T1000 (cell line): ENCODE measurements at regions not wholly inside any gene's neighbourhood (a gene's known extent, or its start where the extent isn't known, plus 50 kb on each side); places are given as distances from the start of the nearest gene placed in this dataset.
"Not testable (repeated sequence)": the region's sequence is repeated elsewhere in the genome, so short reads cannot be mapped to it uniquely, and the experiment has no call there.

ENCODE experiments used
- DNase-seq: peaks from one replicate; lab custom pipeline; 2025; ENCODE audit warnings: mixed read lengths; lab: John Stamatoyannopoulos, UW

DNA sequence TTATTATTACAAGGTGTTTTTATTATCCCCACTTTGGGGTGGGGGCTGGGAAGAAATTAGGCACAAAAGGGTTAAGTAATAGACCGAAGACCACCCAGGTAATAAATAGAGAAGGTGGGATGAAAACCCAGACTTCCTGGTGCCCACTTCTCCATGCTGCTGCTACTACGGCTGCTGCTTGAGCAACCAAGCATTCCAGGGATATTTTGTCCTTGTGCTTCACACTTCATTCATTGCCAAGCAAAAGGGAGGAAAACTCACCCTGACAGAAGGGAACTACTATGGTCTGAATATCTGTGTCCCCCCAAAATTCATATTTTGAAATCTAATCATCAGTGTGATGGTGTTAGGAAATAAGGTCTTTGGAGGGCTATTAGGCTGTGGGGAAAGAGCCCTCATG lies 470.9 kb upstream of the API5 start:
- no peak for DNase-seq

DNA sequence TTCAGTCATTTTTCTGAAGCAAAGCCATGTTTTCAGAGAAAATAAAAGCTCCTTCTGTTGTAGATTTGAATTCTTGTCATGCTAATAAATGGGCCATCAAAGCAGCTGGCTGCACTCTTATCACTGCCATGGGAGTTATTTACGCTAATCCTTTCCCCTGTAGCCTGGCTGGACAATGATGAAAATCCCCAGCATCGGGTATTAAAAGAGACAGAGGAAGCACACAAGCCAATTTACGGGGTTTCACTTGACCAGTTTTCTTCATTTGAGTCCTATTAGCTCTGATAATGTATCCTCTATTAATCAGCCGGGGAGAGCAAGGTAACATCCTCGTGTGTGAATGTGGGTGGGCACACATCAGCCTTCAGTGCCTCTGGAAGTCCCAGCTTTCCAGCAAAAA lies 470.2 kb upstream of the API5 start:
- no peak for DNase-seq

DNA sequence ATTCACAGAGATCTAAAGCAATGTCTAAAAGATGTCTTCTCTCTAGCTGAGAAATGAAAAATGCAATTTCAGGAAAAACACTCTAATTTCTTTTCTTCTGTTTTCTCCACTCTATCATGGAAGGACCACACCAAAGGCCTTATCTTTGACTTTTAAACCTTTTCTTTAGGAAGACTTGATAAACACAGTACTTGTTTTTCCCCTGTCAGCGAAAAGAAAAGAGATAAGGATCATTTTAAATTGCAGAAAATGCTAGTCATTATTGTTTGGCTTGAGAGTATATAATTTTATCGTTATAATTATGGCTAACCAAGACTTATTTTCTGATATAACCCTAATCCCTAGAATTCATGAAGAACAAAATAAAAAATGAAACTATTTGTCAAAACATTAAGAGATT lies 462.4 kb upstream of the API5 start:
- no peak for DNase-seq

DNA sequence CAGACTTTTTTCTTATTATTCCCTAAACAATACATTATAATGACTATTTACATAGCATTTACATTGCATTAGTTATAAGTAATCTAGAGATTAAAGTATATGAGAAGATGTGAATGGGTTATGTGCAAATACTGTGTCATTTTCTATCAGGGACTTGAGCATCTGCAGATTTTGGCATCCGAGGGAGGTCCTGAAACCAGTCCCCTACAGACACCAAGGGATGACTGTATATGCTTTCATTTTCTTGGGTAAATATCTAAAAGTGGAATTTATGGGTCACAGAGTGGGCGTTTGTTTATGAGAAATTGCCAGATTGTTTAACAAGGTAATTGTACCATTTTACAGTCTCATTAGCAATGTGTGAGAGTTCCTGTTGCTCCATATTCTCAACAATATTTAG lies 454.5 kb upstream of the API5 start:
- DNase-seq = no peak

DNA sequence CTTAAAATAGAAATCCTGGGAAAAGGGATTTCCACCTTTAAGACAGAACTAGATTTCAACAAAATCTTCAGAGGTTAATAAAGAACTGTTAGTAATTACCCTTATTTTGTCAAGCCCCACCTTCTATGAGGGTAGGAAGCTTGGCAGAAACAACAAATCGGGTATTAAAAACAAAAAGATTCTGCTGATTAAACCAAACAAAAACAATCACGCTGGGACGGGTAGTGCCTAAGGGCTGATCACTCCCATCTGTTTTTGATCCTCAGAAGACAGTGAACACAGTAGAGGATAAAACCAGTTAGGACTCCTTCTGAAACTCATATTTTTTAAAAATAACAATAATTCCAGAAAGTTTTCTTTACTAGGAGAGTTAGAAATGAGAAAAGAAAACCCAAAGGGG lies 441.3 kb upstream of the API5 start:
- no peak for DNase-seq

DNA sequence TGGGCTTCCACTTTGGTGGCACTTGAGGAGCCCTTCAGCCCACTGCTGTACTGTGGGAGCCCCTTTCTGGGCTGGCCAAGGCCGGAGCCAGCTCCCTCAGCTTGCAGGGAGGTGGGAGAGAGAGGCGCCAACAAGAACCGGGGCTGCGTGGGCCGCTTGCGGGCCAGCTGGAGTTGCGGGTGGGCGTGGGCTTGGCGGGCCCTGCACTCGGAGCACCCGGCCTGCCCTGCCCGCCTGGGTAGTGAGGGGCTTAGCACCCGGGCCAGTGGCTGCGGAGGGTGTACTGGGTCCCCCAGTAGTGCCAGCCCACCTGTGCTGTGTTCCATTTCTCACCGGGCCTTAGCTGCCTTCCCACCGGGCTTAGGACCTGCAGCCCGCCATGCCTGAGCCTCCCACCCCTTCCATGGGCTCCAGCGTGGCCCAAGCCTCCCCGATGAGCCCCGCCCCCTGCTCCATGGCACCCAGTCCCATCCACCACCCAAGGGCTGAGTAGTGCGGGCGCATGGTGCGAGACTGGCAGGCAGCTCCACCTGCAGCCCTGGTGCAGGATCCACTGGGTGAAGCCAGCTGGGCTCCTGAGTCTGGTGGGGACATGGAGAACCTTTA lies 437.9 kb upstream of the API5 start:
- DNase-seq = not testable (repeated sequence)

DNA sequence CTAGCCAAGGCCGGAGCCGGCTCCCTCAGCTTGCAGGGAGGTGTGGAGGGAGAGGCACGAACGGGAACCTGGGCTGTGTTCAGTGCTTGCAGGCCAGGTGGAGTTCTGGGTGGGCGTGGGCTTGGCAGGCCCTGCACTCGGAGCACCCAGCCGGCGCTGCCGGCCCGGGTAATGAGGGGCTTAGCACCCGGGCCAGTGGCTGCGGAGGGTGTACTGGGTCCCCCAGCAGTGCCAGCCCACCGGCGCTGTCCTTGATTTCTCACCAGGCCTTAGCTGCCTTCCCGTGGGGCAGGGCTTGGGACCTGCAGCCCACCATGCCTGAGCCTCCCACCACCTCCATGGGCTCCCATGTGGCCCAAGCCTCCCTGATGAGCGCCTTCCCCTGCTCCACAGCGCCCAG lies 430.5 kb upstream of the API5 start:
- not testable (repeated sequence) for DNase-seq

DNA sequence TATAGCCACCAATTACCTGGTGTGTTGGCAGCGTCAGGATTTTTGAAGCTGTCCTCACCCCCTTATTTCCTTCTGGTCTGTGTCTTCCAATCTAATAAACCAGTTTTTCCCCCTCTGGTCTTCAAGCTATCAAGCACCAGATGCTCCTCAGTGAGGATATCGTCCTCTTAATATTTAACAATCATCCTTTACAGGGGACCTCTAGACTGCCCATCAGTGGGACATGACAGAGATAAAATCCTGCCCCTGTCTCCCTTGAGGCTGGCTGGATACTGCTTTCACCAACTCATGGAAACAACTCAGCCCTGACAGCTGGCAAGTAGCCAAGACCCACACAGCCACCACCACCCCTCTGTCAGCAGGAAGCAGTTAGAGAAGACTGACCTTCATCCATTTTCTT lies 421.0 kb upstream of the API5 start:
- DNase-seq = no peak

DNA sequence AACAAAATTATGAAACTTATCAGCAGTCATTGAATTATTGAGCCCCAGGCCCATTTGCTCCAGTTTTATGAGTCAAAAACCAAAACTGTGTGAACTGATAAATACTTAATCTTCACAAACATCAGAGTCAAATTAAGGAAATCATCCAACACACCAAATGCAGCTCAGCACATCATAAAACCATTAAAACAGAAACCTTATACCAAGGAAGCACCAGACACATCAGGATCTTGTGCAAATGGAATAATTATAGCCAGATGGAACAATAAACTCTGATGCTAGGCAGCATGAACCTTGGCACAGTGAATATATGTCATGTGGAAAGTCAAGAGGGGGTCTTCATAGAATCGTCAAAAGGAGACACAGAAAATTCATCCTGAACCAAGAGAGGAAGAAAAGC lies 410.7 kb upstream of the API5 start:
- DNase-seq = no peak

DNA sequence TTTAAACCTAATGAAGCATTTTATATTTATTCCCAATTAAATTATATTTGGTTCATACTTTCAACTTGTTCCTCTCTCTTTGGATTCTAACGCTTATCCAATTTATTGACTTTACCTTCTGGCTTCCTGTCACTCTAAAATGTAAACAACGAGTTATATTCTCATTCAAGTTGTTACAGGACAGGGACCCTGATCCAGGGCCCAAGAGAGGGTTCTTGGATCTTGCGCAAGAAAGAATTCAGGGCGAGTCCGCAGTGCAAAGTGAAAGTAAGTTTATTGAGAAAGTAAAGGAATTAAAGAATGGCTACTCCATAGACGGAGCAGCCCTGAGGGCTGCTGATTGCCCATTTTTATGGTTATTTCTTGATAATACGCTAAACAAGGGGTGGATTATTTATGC lies 405.6 kb upstream of the API5 start:
- no peak for DNase-seq

DNA sequence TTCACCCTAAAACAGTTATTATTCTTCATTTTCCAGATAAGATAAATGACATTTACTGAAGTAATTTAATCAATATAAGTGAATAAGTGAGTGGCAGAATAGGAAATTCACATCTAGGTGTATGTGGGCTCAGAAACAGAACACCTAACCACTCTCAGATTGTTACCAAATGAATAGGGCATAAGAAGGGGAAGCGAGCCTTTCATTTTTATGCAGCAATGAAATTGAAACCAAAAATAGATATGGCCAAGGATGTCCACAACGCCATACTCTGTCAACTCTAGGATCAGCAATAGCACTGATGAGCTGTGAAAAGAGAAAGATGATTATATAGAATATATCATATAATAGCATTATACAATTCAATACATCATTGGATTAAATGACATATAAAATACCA lies 398.1 kb upstream of the API5 start:
- DNase-seq = no peak

DNA sequence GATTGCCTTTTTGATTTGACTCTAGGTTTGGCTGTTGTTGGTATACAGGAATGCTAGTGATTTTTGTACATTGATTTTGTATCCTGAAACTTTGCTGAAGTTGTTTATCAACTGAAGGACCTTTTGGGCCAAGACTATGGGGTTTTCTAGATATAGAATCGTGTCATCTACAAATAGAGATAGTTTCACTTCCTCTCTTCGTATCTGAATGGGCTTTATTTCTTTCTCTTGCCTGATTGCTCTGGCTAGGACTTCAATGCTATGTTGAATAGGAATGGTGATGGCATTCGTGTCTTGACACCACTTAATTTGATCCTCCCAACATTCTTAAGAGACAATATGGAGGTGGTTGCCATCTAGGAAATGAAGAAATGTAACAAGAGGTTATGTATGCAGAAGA lies 388.1 kb upstream of the API5 start:
- no peak for DNase-seq

DNA sequence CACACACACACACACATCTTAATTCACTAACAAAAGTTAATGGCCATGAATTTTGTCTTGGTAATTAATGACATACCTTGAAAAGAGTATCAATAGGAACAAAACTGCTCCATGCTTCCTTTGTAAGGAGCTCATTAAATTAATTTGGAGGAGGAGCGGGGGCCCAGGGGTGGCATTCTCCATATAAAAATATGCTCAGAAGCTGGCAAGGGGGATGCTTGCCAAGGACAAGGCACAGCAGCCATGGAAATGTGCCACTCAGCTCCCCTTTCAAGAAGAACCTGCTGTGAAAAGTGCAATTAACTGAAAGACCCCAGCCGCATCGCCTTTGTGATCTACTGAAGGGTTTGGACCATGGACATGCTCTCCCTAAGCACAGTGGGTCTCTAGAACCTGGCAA lies 385.9 kb upstream of the API5 start:
- DNase-seq = no peak

DNA sequence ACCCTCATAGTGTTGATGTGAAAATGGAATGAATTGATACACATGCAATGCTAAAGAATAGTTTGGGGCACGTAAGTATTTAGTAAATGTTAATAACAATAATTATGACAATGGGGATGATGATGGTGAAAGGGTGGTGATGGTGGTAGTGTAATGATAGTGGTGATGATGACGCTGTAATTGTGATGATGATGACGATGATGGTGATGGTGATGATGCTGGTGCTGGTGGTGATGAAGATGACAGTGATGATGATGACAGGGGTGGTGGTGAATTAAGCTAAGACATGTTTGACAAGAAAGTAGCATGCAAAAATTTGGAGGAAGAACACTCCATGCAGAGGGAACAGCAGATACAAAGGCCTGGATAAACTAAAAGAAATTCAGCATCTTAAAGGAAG lies 364.4 kb upstream of the API5 start:
- no peak for DNase-seq

DNA sequence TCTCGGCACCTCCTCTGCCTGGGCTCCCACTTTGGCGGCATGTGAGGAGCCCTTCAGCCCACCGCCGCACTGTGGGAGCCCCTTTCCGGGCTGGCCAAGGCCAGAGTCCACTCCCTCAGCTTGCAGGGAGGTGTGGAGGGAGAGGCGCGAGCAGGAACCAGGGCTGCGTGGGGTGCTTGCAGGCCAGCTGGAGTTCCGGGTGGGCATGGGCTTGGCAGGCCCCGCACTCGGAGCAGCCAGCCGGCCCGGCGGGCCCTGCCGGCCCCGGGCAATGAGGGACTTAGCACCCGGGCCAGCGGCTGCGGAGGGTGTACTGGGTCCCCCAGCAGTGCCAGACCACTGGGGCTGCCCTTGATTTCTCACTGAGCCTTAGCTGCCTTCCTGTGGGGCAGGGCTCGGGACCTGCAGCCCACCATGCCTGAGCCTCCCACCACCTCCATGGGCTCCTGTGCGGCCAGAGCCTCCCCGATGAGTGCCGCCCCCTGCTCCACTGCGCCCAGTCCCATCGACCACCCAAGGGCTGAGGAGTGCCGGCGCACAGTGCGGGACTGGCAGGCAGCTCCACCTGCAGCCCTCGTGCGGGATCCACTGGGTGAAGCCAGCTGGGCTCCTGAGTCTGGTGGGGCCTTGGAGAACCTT lies 361.9 kb upstream of the API5 start:
- not testable (repeated sequence) for DNase-seq

DNA sequence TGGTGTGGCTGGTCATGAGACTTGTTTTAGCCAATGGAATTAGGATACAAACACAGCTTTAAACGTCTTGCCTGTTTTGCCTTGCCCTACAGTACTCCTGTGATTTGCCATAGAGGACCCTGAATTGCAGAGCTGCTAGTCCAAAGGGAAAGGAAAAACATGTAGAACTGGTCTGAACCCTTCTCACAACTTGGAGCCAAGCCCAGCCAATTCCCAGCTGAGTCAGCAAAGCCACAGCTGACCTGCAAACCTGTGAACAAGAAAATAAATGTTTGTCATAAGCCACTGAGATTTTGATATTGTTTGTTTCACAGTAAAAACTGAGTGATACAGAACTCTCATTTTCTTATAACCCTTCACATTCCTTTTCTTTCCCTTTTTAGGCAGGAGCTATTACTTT lies 360.5 kb upstream of the API5 start:
- DNase-seq = no peak

DNA sequence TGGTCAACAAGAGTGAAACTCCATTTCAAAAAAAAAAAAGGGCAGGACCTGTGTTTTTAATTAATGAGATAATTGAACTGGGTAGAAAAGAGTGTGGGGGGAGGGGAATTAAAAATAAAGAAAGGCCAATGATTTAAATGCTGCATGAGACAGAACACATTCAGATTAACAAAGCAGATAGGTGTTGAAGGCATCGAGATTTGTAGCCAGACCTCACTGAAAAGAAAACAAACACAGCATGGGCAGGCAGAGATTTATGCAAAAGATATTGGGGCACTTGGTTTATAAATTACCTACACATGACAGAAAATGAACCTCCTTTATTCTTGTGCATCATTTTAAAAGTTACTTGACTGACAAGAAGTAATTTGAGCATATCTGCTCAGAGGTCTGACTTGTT lies 354.0 kb upstream of the API5 start:
- no peak for DNase-seq

DNA sequence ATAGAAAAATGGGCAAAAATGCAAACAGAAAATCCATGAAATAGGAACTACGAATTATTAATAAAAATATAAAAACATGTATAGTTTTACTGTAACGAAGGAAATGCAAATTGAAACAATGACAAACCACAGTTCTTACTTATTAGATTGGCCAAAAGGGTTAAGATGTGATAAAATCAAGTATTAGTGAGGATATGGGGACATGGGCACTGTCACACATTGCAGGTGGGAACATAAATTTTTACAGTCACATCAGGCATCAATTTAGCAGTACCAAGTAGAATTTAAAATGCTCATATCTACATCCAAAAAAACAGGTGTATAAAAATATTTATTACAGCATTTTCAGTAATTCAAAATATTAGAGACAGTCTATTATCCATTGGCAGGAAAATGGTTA lies 353.2 kb upstream of the API5 start:
- DNase-seq = no peak

DNA sequence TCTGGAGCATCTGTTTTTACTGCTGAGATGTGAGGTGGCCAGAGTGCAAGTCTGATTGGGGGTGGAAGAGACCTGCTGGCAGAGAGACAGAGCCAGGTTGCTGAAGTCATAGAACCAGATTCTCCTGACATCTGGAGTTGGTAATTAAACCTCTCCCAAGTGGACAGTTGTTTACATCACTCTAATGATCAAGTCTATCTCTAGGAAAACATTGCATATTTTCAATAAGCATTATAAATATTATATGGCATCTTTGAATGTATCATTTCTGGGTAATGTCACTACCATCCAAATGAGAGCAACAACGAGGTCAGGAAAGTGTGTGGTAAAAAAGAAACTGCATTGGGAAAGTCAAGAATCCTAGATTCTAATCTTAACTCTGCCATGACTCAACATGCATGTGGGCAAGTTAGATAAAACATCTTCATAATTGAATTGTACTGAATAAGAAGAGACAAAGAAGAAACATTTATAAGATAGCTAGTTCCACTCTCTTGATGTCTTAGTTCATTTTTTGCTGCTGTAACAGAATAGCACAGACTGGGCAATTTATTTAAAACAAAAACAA lies 351.2 kb upstream of the API5 start:
- DNase-seq = no peak

DNA sequence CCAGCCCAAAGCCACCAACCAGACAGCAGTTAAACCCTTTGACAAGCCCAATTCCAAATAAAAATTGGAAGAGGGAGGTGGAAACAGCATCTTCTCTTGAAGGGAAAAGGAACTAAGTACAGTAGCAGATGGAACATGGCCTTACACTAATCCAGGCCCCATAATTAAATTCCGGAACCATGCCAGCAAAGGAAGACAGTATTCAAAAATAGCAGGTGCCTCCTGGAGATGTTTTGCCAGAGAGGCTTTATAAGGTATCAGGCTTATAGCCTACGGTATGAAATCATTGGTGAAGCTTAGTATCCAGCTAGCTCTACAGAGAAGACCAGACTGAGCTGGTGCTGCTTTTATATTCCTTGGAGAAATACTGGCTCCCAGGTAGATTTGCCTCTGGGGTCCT lies 344.1 kb upstream of the API5 start:
- DNase-seq = no peak

DNA sequence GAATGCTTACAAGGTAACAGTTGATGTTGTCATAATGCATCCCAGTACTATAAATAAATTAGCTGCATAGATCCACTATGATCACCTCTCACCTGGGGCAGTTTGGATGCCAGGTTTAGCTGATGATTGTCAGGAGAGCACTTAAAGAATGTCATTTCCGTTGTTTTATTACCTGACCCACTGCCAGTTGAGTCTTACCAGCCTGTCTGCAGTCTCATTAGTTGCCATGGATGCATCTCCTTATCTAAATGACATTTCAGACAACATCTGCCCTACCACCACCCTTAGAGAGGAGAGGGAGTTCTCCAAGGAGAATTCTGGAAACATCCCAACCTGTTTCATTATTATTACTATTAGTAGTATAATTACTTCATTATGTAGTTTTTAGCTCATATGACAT lies 339.1 kb upstream of the API5 start:
- no peak for DNase-seq

DNA sequence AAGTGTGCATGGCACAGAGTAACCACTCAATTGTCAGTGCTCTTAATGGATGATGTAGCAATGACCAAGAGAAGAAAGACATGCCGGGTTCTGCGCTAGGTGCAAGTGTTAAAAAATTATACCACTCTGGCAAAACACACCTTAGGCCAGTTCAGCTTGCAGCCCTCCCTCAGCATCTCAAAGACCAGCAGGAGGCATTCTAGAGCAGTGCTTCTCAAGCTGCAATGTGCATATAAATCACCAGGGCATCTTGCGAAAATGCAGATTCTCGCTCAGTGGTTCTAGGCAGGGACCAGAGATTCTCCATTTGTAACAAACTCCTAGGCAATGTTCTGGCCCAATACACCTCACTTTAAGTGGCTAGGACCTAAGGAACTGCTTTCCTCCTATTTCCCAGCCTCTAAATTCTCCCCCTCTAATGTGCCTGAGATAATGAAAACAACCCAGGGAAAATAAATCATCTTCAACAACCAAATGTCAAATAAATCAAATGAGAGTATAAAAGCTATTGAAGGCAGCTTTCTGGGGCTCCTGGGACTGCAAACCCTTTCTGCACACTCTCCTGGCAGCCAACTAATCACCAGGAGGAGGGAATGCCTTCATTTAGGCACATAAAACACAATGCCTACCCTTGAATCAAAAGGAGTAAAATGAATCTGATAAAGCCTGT lies 337.2 kb upstream of the API5 start:
- no peak for DNase-seq

DNA sequence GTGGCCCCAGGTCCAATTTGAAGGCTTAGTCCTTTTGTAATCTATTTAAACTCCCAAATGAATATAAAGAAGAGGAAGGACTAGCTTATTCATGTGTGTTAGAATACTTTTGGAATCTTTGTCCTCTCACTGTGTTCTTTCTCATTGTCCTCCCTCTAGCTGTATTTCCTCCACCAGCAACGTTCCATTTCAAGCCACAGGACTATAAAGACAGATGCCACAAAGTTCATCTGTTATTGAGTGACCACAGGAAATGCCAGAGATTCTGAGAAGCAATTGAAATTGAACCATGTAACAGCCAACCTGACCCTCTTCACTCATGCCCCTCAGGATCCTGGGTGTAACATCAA lies 336.6 kb upstream of the API5 start:
- DNase-seq = no peak
